GM21786 (cell line): ENCODE measurements at regions not wholly inside any gene's neighbourhood (a gene's known extent, or its start where the extent isn't known, plus 50 kb on each side); places are given as distances from the start of the nearest gene placed in this dataset.

ENCODE experiments used
- ATAC-seq: cut with Tn5 transposase; IDR thresholded peaks from one replicate; pipeline ENCODE4 v1.9.1; 2021; ENCODE audit not compliant: unreplicated experiment

DNA sequence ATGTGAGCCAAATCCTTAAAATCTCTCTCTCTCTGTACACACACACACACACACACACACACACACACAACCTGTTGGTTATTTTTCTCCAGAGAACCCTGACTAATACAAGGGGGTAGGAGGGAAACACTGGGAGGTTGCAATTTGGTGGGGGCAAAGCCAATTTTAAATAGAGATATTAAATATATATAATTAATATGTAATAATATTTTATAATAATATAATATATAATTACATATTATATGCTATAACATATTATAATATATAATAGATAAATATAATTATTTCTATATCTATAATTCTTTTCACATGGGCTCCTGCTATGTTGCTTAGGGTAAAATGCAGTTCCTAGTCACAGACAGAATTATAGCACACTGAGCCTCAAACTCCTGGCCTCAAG is 1354.2 kb downstream of the FSTL5 start:
- no peak for ATAC-seq

DNA sequence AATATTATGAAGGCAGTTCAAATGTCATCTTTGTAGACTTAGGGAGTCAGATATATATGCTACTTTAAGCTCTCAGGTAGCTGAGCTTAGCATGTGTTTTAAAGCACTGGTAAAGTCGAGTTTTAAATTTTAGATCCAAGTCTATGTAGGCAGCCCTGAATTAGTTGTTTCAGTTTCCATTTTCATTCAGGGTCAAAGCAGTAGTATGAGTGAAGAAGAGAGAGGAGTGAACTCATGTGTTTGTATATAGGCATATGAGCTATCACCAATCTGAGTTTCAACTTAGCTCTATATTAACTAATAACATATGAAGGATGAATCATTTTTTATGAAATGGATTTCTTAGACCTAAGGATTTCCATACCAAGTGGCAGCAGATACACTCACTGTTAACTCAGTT is 1353.4 kb downstream of the FSTL5 start:
- no peak for ATAC-seq

DNA sequence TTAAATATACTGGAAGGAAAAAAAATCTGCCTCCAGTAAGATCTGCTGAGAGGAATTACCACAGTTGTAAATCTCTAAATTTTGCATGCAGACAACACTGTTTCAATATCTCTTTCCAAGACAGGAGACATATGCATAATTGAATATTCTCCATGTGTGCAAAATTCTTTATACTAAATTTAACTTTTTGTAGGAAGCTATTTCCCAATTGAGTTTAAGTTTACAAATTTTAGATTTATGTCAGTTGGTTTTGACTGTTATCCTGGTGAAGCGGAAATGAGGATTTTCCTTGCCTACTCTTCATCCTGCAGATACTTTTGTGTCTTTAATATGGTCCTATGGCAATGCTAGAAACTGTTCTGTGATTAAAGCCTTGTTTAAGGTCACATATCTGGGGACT is 1352.9 kb downstream of the FSTL5 start:
- no peak for ATAC-seq

DNA sequence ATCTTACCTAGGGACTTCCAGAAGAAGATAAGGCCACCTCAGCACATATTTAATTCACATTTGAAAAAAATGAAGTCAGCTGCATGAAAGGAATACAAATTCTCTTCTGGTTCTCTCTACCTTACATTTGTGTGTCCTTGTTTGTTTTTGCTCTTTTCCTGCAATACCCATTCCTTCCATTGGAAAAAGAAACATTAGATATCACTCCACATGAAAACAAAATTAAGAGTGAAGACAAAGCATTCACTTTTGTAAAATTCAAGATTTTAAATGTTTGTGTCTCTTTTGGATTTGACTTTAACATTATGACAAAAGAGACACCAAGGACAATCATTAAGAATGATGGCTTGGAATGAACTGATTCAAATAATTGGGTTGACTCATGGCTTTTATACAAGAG is 1351.8 kb downstream of the FSTL5 start:
- ATAC-seq, result no peak

DNA sequence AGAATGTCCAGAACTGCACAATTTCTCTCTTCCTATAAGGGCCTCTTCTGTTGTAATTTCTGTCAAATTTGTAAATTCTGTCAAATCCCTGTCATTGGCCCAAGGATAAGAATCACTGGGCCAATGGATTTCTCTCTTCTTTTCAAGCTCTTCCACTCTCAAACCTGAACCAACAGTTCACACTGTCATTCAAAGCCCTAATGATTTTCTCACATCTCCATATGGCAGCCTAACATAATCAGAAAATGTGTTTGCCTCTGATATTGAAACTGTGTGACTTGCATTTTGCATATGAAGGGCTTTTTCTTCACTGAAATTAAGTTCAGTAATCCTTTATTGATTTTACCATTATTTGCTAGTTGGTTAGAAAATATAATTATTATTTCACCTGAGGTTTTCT is 1349.1 kb downstream of the FSTL5 start:
- no peak for ATAC-seq

DNA sequence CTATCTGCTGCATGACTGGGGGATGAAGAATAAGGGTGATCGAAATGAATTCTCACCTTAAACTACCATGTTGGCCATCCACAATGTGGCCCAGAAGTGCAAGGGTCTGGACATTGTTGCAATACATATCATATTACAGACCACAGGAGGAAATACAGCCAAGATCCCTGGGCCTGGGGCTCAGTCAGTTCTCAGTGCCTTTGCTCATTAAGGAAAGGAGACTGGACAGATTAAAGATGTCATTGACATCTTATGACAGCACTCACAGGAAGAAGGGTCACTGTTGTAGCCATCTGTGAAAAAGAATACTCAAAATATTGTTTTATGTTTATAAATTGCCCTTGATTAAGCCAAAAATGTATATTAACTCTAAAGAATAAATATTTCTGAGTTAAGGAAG is 1345.2 kb downstream of the FSTL5 start:
- no peak for ATAC-seq

DNA sequence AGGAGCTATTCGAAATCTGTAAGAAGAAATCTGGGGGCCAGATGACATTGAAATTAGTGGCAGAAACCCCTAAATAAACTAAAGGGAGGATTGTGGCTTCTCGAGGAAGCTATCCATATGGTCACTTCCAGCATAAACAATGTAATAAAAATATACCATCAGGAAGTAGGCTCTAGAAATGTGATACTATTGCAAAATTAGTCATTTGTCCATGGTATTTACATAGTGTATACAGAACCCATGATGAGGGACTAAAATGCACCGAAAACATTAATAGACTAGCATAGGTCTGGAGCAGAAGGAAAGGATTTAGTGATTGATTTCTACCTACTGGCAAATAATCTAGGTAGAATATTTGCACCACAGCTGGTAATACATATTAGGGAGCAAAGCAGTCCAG is 1344.0 kb downstream of the FSTL5 start:
- no peak for ATAC-seq

DNA sequence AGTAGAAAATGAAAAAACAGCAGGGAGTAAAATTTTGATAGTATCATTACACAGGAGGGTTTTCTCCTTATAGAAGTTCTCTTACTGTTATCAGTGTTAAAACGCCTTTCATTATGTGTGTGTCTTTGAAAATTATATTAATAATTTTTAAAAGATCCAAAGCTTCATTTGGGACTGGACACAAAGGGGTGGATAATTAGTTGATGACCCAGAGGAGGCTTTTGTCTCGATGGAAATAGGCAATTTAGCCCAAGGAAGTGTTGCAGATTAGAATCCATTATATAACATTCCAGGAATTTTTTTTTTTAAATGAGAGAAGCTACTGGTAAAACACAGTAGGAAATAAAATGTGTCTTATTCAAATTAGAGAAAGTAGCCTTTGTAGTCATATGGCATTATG is 1339.3 kb downstream of the FSTL5 start:
- ATAC-seq, result no peak

DNA sequence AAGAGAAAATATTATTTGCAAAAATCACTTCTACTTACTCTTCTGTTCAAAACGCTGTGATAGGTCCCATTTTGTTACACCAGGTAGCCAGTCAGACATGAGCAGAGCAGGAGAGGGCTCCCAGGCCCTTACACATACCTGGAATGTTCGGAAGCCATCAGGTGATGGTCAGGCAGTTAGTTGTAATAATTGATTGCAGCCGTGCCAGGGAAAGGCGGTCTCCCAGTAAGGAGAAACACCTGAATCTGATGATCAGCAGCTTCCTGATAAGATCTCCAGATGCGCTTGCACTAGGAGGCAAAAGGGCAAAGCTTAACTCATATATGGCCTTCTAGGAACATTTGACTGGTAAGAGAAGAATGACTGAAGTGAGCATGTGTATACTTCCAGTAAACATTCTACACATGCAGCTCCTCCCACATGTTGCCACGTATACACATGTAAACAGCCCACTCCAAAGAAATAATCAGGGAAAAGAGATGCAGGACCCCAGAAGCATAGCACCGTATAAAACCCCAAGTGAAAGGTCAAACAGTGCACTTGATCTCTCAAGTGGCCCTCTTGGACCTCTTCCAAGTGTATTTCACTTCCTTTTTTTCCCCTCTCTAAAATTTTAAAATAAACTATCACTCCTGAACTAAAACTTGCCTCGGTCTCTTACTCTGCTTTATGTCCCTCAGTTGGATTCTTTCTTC is 1338.0 kb downstream of the FSTL5 start:
- no peak for ATAC-seq

DNA sequence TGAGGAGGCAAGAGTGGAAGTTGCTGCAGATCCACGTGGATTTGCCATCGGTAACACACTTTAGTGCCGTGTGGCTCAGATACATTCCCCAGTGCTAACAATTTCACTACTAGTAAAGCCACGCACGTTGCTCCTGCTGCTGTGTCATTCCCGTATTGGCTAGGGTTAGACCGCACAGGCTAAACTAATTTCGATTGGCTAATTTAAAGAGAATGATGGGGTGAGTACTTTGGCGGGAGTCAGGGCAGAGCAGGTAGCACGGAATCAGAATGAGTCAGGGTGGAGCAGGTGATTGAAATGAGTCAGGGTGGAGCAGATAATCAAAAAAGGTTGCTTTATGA is 1337.5 kb downstream of the FSTL5 start:
- ATAC-seq, result no peak

DNA sequence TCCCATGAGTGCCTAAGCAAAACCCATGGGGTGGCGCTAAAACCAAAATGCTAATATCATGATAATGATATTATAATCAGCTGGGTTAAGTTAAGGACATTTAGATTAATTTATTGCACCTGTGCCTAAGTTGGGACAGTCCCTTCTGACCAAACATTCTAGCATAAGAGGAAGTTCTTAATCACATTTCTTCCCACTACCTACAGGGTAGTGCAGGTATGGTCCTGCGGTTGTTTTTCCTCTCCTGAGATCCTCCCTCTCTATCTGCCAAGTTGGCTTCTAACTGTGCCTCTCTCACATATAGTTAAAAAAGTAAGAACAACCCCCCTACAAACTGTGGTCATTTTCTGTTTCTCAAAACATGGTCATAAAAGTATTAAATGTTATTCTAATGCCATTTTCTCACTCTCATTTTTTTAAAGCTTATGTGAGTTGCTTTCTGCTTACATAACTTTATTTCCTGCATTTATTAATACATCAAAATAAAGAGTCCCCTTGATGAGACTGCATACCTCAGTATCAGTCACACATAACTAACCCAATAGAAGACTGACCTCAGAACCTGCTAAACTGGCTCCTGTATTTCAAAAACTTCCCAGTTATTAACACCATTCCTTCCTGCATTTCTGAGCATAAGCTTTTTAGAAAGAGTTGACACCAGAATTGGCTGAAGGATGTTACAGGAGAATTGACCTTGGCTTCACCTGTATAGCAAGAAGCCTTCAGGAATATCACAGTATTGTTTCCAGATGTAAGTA is 1332.5 kb downstream of the FSTL5 start:
- no peak for ATAC-seq

DNA sequence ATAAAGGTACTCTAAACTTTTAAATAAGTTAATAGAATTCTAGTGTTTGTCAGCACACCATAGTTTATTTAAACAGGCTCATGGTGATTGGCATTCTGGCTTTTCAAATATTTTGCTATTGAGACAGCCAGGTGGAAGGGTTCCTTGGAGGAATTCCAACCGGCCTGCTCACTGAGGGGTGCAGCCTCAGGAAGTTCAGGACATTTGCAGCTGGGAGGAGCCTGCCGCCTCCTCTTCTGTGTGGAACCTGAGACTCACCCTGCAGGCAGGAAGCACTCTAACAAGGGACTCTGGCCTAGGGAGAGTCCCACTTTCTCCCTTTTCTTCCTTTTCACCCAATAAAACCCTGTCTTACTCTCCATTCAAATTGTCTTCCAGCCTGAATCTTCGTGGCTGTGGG is 1328.0 kb downstream of the FSTL5 start:
- ATAC-seq, result no peak

DNA sequence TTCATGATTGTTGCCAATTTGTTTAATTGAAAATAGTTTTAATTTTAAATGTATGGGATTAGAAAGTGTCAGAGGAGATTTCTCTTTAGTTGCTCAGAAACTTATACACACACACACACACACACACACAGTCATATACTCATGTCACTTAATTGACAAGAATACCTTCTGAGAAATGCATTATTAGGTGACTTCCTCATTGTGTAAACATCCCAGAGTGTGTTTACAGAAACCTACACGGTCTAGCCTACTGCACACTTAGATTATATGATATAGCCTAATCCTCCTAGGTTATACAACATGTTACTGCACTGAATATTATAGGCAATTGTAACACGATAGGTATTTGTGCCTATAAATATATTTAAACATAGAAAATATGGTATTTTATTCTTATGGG is 1327.4 kb downstream of the FSTL5 start:
- ATAC-seq, result no peak

DNA sequence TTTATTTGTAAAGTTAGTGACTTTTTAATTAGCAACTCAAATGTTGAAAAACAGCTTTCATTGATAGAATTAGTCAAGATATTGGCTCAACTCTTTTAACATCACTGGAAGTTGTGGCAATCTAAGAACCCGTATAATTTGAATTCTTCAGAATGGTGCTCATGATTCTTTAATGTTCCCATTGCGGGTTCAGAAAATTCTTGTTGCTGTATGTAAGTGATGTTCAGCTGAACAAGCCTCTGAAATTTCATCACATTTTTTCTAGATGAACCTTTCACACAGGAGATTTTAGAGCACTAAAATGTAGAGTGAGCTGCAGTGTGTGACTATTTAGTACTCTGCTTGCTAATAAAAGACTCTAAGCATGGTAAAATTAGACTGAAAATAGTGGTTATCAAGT is 1317.7 kb downstream of the FSTL5 start:
- ATAC-seq, result no peak

DNA sequence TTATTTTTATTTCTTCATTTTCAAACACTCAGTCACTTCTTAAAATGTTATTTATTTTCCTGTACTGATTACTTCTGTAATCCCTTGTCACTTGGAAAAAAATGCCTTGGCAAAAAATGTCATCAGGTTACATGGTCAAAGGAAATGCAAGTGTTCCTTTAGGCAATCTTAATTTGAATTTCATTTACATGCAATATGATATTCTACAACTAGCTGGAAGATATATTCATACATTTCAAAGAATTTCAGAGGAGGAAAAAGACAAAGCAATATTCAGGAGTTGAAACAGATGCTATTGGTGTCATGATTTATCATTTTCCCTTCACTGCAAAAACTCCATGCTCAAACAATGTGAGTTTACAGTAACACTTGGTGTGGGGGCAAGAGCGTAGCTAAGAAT is 1316.6 kb downstream of the FSTL5 start:
- ATAC-seq, result no peak

DNA sequence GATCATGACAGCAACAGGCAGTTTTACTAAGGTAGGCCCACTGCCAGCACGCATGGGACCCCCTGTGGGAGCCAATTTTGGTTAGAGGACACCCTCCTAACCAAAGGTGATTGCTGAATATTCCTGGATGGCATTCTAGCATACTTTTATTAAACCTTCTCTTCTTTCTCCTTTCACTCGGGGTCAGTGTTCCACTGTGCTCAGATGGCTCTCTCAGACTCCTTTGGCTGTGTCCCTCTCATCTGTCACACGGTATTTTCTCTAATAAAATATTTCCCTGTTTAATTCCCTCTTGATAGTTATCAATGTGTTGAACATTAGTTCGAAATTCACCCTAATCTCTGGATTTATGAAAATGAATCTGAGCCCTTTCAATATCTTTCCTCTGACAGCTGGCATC is 1315.3 kb downstream of the FSTL5 start:
- no peak for ATAC-seq

DNA sequence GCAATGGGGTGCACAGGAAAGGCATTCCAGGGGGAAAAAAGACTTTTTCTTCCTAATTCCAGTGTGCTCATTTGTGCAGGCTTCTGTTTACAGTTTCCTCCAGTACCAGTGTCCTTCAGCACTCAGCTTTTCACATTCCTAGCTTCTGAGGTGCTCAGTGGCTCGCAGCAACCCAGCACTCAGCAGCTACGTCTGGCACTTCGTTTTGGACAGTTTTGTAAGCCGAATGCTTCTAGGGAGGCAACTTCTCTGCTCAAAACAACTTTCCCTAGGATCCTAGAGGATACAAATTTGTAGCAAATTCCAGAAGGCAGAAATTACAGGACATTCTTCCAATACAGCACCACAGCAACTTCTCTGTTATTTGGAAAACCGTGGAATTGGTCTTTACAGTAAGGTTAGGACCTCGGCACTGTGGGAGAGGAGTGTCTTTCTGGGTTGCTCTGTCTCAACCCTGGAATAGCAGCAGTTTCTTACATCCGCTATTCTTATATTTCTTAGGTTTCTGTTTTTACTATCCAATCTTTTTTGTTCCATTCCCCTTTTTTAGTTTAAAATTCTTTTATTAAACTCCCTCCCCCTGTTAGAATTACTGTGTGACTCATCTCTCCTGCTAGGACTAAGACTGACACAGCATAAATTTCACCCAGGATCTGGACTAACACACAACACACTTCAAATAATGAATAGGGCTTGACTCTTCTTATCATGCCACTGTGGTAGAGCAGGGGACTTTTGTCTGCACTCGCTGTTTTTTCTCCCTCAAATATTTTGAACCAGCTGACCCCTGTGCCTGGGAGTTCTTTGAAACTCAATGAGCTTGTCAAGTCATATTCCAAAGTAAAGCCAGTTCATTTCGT is 1314.7 kb downstream of the FSTL5 start:
- no peak for ATAC-seq

DNA sequence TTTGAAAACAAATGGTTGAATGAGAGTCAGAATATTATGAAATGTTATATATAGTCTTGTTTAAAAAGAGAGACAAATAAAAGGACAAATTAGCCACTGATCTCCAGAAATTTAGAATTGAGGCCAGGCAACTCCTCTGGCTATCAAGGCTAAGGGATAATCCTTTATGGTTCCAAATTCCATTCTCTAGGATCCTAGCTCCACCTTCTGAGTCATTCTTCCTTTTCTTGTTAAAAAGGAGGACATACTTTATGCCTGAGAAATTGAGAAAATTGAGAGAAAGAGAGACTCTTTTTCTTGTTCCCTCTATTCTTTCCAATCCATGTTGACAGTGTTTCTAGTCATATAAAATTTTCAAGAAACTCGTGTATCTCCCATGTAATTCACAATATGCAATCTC is 1299.5 kb downstream of the FSTL5 start:
- no peak for ATAC-seq

DNA sequence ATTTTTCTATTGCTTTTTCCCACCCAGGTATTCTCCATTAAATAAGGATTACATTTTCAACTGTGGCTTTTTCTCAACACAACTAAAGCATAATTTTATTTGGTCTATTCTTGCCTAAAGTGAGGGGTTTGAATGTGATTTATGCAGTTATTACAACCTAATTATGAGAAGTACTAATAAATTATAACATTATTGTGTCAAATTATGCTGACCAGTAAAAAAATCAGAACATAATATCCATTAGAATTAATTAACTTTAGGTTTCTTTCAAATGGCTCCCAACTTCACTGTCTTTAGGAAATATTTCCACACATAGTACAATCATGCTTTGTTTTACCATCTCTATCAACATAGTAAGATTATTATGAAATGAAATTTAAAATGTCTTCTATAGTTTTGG is 1293.9 kb downstream of the FSTL5 start:
- no peak for ATAC-seq

DNA sequence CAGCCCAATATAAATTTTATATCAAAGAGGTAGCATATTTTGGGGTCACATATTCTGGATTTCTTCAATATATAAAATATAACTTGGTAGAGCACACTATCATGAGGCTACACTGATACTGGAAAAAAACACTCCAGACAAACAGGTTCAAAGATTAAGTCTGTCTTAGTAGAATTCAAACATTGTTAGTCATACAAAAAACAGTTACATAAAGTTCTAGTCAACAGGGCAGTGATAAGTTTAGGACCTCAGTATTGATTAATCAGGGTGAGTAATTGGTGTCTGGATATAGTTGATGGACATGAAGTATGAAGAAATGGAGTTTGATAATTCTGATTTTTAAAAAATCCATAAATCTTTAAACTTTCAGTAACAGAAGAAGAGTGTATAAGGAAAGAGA is 1291.3 kb downstream of the FSTL5 start:
- no peak for ATAC-seq

DNA sequence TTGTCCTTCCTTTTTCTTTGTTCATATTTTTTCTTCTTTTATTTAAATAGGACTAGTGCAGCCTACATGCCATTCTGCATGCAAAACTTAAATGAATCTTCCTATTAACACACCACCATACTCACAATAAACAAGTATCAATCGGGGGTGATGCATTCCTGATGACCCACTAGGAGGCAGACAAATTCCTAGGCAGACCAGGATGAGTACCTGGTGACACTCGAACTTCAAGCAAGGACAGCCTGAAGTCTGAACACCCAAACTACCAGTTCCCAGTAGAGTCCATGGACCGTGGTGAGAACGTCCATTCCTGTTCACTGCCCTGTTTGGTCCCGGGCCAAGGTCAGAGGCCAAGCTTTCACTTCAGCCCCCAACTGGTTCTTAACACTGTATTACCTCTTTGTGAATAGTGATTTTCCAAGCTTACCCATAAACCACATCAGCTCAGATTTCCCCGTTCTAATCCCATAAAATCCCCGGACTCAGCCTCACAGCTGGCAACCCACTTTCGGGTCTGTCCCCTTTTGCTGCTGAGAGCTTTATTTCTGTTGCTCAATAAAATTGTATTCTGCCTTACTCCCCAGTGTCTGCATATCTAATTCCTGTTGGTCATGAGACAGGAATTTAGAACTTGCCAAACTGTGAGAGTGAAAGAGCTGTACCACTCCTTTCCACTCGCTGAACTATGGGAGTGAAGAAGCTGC is 1286.6 kb downstream of the FSTL5 start:
- ATAC-seq, result no peak
